H7 (cell line): ENCODE measurements at regions not wholly inside any gene's neighbourhood (a gene's known extent, or its start where the extent isn't known, plus 50 kb on each side); places are given as distances from the start of the nearest gene placed in this dataset.
"Not testable (repeated sequence)": the region's sequence is repeated elsewhere in the genome, so short reads cannot be mapped to it uniquely, and the experiment has no call there.

Source experiments
- DNase-seq: peaks from one replicate; pipeline ENCODE4 v3.0.0; 2012
- H3K27me3 ChIP-seq: 2 replicates; pipeline ENCODE4 v1.6.0; 2011; ENCODE audit warnings: mild to moderate bottlenecking, low read length; ENCODE audit not compliant: control insufficient read depth, insufficient read depth
- H3K36me3 ChIP-seq: replicated peaks from 2 replicates; pipeline ENCODE4 v1.5.1; 2011; ENCODE audit warnings: low read length; ENCODE audit not compliant: control insufficient read depth, insufficient read depth
- H3K4me3 ChIP-seq: 2 replicates; pipeline ENCODE4 v1.5.1; 2011; ENCODE audit warnings: low read depth, mild to moderate bottlenecking, control low read depth, low read length, moderate library complexity; ENCODE audit not compliant: insufficient read depth

DNA sequence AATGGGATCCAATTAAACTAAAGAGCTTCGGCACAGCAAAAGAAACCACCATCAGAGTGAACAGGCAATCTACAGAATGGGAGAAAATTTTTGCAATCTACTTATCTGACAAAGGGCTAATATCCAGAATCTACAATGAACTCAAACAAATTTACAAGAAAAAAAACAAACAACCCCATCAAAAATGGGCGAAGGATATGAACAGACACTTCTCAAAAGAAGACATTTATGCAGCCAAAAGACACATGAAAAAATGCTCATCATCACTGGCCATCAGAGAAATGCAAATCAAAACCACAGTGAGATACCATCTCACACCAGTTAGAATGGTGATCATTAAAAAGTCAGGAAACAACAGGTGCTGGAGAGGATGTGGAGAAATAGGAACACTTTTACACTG, 158.8 kb upstream of the VIPR2 start:
- DNase-seq, H3K27me3 ChIP-seq, H3K36me3 ChIP-seq, H3K4me3 ChIP-seq: not testable (repeated sequence)

DNA sequence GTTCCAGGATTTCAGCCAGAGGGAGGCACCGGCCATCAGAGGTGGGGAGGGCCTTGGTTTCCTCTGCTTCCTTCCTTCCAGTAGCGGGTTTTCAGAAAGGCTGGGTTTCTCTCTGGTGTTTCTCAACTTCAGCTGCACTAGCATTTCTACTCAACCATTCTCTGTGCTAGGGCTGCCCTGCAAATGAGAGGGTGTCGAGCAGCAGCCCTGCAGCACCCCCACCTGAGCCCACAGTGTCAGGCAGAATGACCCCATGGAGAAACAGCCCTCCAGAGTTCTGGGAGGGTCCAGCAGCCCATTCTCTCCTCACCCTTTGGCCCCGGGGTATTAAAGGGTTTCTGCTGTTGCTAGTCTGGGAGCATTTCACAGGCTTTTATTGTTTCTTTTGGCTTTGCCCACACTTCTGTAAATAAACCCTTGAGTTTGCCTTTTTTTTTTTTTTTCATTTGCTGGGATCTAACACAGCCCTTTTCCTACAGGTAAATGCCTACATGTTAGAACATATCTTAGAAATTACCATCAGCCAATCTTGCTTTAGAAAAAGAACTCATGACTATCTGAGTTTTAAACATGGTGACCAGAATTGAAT, 151.5 kb upstream of the VIPR2 start:
- Histone ChIP-seq H3K36me3 (no peaks in the 10 kb centered on the region), H3K4me3 (no peak overlapping the region), H3K27me3 (no peaks in the 10 kb centered on the region)
- no peak for DNase-seq

DNA sequence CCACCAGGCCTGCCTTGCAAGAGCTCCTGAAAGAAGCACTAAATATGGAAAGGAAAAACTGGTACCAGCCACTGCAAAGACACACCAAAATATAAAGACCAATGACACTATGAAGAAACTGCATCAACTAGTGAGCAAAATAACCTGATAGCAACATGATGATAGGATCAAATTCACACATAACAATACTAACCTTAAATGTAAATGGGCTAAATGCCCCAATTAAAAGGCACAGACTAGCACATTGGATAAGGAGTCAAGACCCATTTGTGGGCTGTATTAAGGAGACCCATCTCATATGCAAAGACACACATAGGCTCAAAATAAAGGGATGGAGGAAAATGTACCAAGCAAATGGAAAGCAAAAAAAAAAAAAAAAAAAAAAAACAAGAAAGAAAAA, 141.8 kb upstream of the VIPR2 start:
- not testable (repeated sequence) for H3K36me3 ChIP-seq, DNase-seq, H3K27me3 ChIP-seq, H3K4me3 ChIP-seq

DNA sequence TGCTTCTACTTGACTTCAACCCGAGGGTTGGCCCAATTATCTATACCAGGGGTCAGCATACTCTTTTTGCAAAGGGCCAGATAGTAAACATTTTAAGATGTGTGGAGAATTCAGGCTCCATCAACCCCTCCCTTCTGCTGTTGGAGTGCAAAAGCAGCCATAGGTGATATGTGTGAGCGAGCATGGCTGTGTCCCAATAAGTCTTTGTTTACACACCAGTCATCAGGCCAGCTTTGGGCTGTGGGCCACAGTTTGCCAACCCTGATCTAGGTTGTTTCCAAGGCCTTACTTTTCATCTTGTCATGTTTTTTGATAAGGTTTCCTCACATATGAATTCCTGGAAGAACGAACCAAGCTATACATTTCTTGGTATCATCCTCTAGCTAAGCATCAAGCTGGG, 136.9 kb upstream of the VIPR2 start:
- DNase-seq, result no peak
- Histone ChIP-seq H3K36me3 (no peaks in the 10 kb centered on the region), H3K4me3 (no peak overlapping the region), H3K27me3 (no peaks in the 10 kb centered on the region)

DNA sequence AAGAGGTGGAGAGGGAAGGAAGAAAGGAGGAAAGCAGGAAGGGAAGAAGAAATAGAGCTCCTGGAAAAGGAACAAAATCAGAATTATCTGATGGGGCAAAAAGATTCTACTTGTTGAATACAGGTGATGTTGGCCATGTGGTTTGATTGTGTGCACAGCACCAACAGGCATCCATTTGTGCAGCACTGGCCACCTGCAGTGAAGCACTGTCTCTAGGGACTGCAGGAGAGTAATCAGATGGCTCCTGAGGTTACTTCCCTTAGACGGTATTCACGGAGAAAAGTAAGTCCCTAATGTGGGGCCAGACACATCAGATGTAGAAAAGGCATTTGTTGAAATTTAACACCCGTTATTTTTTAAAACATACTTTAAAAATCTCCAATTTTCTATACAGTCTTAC, 135.3 kb upstream of the VIPR2 start:
- H3K4me3 ChIP-seq, result no peak overlapping the region
- H3K36me3 ChIP-seq, result no peaks in the 10 kb centered on the region
- no peaks in the 10 kb centered on the region for H3K27me3 ChIP-seq
- DNase-seq, result no peak

DNA sequence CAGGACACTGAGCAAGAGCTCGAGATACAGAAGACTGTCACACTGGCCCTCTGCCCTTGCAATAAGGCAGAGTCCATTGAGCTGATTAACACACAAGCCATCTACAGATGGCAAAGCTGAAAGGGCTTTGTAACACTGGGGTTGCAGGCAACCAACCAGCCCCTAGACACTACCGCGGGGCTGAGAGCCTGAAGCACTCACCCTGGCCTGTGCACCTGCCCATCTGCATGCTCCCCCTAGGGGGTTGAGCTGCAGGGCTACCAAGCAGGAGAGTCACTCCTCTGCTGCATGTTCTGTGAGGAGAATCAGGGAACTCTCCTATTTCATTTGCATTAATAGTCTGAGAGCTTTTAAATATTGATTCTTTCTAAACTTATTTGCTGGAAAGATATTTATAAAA, 128.1 kb upstream of the VIPR2 start:
- H3K27me3 ChIP-seq, result no peaks in the 10 kb centered on the region
- no peak for DNase-seq
- H3K4me3 ChIP-seq, result no peak overlapping the region
- no peaks in the 10 kb centered on the region for H3K36me3 ChIP-seq

DNA sequence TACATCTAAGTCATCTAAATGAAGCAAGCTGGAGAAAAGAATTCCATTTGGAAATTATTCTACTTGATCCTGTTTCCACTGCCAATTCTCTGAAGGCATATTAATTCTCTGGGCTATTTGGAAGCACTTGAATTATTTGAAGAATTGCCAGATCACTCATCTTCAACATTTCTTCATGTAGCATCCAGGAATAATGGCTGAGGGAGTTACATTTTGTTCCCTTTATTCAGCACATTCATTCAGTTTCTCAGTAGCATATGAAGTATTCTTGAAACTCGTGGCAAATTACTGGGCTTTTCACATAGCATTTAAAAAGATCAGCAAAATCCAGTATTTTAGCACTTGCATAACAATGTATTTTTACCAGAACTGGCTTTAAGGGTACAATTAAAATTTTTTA, 127.1 kb upstream of the VIPR2 start:
- H3K27me3 ChIP-seq, result no peaks in the 10 kb centered on the region
- H3K36me3 ChIP-seq, result no peaks in the 10 kb centered on the region
- no peak for DNase-seq
- no peak overlapping the region for H3K4me3 ChIP-seq

DNA sequence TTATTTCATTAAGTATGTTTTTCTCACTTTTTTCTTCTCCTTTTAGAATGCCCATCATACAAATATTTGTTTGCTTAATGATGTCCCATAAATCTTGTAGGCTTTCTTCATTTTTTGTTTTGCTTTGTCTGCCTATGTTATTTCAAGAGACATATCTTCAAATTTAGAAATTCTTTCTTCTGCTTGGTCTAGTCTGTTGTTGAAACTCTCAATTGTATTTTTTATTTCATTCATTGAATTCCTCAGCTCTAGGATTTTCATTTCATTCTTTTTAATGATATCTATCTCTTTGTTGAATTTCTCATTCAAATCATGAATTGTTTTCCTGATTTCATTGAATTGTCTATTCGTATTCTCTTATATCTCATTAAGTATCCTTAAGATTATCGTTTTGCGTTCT, 125.1 kb upstream of the VIPR2 start:
- DNase-seq, result no peak
- Histone ChIP-seq H3K4me3 (no peak overlapping the region), H3K36me3 (no peaks in the 10 kb centered on the region), H3K27me3 (no peaks in the 10 kb centered on the region; the same call in 1 of the 2 replicates)

DNA sequence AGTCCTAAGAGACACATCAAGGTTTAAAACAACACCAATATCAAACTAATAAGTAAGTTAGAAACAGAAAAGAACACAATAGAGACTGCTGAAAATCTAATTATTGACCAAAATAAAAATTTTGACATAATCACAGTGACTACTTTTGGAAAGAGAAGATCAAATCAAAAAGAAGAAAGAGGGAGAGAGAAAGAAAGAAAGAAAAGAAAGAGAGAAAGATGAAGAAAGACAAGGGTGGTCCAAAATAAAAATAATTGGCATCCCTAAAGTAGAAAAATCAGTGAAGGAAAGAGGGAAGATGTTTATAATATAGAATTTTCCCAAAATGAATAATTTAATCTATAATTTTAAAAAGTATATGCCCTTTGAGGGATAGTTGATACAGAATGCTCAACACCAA, 118.8 kb upstream of the VIPR2 start:
- no peak for DNase-seq
- H3K4me3 ChIP-seq, result no peak overlapping the region
- no peaks in the 10 kb centered on the region for H3K36me3 ChIP-seq
- no peaks in the 10 kb centered on the region; the same call in 1 of the 2 replicates for H3K27me3 ChIP-seq

DNA sequence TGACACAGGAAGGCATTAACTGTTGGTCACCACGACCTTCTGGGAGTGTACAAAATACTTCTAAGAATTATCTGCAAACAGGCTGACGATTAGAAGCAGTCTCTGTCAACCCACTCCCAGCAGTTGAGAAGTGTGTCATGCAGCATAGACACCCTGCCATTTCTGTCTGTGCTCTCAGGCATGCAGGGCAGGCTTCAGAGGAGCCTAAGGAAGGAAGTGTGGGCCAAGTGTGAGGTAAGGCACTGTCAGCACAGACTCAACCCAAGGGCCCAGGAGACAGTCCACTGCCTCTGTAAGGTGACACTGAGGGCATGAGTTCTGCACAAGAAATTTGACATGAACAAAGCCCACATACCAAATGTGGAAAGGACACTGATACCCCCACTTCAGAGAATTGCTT, 109.0 kb upstream of the VIPR2 start:
- no peak for DNase-seq
- H3K4me3 ChIP-seq, result no peak overlapping the region
- no peaks in the 10 kb centered on the region for H3K36me3 ChIP-seq
- H3K27me3 ChIP-seq, result no peaks in the 10 kb centered on the region

DNA sequence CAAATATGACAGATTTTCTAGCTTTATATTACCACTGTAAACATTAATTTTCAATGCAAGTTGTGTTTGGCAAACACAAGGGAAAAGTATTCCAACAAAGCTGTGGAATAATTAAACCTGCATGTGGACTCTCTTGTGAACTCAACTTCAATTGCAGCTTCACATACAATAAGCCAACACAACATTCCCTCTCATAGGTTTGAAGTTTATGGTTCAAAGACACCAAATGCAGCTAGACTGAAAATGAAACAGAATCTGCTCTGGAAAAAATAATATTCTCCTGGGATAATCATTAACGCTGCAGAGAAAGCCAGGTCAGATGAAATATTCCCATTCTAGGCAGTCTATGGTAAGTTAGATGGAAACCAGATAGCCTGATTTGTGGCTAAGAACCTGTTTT, 105.8 kb upstream of the VIPR2 start:
- no peak overlapping the region for H3K4me3 ChIP-seq
- no peak for DNase-seq
- H3K27me3 ChIP-seq, result no peaks in the 10 kb centered on the region
- no peaks in the 10 kb centered on the region for H3K36me3 ChIP-seq

DNA sequence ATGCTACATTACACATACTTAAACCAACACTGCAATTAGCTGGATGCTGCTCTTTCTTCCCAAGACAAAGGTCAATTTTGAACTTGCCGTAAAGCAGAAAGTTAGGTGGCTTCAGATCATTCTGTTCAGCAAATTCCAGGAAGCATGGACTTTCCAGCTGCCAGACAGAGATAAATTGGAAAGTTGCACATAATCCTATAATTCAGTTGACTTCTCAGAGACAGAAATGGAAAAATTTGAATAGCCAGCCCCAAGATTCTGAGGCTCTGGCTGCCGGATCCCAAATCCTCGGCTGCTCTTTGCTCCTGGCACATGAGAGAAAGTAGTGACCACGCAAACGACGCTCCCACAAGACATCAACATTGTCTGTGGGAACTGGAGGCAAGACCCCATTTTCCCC, 105.0 kb upstream of the VIPR2 start:
- H3K4me3 ChIP-seq, result no peak overlapping the region
- H3K27me3 ChIP-seq, result no peaks in the 10 kb centered on the region
- H3K36me3 ChIP-seq, result no peaks in the 10 kb centered on the region
- no peak for DNase-seq

DNA sequence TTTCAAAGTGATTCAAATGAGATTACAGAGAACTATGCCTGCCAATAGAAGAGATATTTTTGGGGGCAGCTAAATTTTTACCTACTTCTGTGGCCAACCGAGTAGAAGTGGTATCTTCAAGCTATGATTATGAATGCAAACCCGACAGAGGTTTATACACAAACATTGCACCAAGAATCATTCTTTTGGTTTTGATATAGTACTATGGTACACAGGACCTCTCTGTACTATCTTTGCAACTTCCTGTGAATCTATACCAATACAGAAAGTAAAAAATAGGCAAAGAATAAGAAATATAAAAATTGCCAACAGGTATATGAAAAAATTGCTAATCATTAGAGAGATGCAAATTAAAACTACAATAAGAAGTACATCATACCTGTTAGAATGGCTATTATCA, 103.2 kb upstream of the VIPR2 start:
- no peaks in the 10 kb centered on the region for H3K36me3 ChIP-seq
- DNase-seq, result no peak
- no peak overlapping the region for H3K4me3 ChIP-seq
- no peaks in the 10 kb centered on the region for H3K27me3 ChIP-seq

DNA sequence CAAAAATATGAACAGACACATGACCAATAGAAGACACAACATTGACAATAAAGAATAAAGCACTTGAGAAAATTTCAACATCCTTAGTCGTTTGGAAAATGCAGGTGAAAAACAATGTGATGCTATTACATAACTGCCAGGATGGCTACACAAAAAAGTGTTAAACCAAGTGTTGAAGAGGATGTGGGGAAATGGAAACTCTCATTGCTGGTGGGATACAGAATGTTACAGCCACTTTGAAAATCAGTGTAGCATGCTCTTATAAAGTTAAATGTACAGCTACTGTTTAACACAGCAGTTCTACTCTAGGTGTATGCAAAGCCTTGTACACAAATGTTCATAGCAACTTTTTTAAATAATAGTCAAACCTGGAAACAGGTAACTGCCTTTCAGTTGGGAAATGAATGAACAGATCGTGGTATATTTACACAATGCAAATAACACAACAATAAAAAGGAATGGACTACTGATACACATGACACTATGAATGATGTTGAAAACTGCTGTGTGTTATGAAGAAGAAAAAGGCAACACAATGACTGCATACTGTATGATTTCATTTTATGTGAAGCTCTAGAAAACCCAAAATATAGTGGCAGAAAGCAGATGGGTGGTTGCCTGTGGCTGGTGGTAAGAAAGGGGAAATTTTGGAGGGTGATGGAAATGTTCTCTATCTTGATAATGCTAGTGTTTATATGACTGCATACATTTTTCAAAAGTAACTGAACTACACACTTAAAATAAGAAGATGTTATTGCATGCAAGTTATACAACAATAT, 102.2 kb upstream of the VIPR2 start:
- Histone ChIP-seq H3K4me3 (no peak overlapping the region), H3K27me3 (no peaks in the 10 kb centered on the region), H3K36me3 (no peaks in the 10 kb centered on the region)
- no peak for DNase-seq

DNA sequence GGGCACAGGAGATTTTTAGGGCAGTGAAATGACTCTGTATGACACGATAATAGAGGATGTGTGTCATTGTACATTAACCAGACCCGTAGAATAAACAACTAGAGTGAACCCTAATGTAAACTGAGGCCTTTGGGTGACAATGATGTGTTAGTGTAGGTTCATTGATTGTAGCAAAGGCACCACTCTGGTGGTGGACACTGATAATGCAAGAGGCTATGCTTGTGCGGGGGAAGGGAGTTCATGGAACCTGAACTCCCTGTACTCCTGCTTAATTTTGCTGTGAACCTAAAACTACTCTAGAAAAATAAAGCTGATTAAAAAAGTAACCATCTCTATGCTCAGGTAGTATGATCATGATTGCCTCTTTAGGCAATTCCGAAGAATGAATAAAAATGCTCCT, 96.3 kb upstream of the VIPR2 start:
- DNase-seq, result no peak
- Histone ChIP-seq H3K36me3 (no peaks in the 10 kb centered on the region), H3K27me3 (no peaks in the 10 kb centered on the region), H3K4me3 (no peak overlapping the region)

DNA sequence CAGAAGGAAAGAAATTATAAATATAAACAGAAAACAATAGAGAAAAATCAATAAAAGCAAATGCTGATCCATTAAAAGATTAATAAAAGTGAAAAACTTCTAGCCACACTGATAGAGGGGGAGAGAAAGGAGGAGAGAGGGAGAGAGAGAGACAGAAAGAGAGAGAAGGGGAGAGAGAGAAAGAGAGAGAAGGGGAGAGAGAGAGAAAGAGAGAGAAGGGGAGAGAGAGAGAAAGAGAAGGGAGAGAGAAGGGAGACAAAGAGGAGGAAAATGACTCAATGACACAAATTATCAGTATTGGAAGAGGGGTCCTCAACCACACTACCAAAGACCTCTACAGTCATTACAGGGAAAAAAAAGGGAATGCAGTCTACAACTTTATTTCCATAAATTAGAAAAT, 94.4 kb upstream of the VIPR2 start:
- no peaks in the 10 kb centered on the region for H3K36me3 ChIP-seq
- H3K27me3 ChIP-seq, result no peaks in the 10 kb centered on the region
- DNase-seq, result no peak
- H3K4me3 ChIP-seq, result no peak overlapping the region
